HG02943 (cell line): ENCODE measurements at regions not wholly inside any gene's neighbourhood (a gene's known extent, or its start where the extent isn't known, plus 50 kb on each side); places are given as distances from the start of the nearest gene placed in this dataset.
A peak's percentile ranks its signal among the peaks of the same experiment; 100 is the strongest.
"Not testable (repeated sequence)": the region's sequence is repeated elsewhere in the genome, so short reads cannot be mapped to it uniquely, and the experiment has no call there.

Source experiments
- ATAC-seq: cut with Tn5 transposase; IDR thresholded peaks from one replicate; pipeline ENCODE4 v1.9.1; 2021; ENCODE audit warnings: mild to moderate bottlenecking, low read depth, moderate library complexity; ENCODE audit not compliant: unreplicated experiment

DNA sequence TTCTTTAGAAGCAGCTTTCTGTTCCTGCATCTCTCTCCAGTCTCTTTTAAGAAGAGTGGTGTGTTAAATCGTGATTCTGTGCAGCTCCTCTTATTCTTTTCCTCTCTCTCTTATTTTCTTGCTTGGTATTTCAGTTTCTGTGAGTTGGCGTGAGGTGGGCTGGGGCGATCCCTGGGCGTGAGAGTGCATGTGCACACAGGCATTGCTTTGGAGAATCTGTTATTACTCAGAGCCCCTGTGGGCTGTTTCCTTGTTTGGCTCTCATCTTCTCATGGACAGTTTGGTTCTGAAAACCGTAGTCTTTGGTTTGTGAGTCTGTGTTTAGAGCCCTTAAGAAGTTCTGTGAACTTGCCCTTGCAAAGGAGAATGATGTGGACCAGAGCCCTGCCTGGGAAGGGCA is 97.2 kb upstream of the CLNK start:
- no peak for ATAC-seq

DNA sequence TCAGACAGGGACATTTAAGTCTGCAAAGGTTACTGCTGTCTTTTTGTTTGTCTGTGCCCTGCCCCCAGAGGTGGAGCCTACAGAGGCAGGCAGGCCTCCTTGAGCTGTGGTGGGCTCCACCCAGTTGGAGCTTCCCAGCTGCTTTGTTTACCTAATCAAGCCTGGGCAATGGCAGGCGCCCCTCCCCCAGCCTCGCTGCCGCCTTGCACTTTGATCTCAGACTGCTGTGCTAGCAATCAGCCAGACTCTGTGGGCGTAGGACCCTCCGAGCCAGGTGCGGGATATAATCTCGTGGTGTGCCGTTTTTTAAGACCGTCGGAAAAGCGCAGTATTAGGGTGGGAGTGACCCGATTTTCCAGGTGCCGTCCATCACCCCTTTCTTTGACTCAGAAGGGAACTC is 96.2 kb upstream of the CLNK start:
- ATAC-seq, result not testable (repeated sequence)

GRCh38 chr4:10775132-10775531 is 90.6 kb upstream of the CLNK start:
- not testable (repeated sequence) for ATAC-seq

DNA sequence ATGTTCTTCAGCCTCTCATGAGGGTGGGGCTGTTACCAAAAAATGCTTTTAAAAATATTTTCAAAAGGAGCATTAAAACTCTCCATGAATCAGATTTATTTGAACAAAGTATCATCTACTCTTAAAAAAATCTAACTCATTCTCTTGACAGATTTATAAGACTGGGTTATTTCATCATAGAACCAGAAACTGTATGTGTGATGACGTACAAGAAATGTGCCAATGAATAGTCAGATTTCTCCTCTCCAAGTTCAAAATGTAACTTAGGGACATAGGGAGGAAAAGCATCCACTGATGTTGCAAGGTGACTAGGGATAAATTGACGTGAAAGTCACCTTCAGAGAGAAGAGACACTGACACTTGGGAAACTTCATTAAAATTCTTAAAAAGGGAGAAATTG is 89.1 kb upstream of the CLNK start:
- ATAC-seq, result no peak

DNA sequence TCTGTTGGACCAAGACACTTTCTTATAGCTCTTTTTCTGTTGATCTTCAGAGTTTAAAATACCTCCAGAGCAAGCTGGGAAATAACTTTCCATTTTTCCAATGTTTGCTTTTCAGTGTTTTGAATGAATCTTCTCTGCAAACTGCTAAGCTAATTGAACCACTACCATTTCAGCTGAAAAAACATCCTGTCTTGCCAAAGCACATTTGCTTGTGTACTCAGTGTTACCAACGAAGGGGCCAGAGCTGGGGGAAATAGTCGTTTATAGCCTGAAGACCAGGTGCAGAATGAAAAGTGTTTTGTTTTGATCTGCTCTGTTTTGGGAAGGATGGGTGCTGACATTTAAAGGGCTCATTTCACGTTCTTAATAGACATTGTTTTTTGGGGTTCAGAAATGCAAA is 88.4 kb upstream of the CLNK start:
- ATAC-seq, result no peak

GRCh38 chr4:10765386-10765785 is 80.8 kb upstream of the CLNK start:
- no peak for ATAC-seq

- no peak for ATAC-seq
Measured at GRCh38 chr4:10762561-10762960, 78.0 kb upstream of the CLNK start.

- ATAC-seq, result no peak
Measured at GRCh38 chr4:10761903-10762302, 77.3 kb upstream of the CLNK start.

DNA sequence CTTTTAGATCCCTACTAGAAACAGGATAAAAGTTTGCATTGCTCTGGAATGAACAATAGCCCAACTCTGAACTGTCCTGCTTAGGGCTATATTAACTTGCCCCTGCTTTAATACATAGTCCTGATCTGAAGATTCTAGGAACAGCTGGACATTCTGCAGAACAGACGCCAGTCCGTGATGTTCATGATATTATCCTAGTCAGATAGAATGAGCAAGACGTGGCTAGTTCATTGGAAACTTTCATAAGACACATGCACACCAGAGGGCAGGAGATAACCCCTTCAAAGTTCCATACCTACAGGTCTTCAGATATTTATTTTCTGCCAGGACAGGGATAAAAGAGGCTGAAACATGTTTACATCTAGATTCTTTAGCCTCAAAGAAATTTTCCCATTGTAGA is 75.5 kb upstream of the CLNK start:
- ATAC-seq, result no peak

GRCh38 chr4:10758906-10759305 is 74.3 kb upstream of the CLNK start:
- ATAC-seq, result no peak

- ATAC-seq, result no peak
Measured at GRCh38 chr4:10753856-10754402, 69.4 kb upstream of the CLNK start.

GRCh38 chr4:10753336-10753735 is 68.8 kb upstream of the CLNK start:
- ATAC-seq, result no peak

- no peak for ATAC-seq
Measured at GRCh38 chr4:10750714-10751113, 66.1 kb upstream of the CLNK start.

- ATAC-seq, result peak; percentile 46
Measured at GRCh38 chr4:10747186-10747585, 62.6 kb upstream of the CLNK start.

DNA sequence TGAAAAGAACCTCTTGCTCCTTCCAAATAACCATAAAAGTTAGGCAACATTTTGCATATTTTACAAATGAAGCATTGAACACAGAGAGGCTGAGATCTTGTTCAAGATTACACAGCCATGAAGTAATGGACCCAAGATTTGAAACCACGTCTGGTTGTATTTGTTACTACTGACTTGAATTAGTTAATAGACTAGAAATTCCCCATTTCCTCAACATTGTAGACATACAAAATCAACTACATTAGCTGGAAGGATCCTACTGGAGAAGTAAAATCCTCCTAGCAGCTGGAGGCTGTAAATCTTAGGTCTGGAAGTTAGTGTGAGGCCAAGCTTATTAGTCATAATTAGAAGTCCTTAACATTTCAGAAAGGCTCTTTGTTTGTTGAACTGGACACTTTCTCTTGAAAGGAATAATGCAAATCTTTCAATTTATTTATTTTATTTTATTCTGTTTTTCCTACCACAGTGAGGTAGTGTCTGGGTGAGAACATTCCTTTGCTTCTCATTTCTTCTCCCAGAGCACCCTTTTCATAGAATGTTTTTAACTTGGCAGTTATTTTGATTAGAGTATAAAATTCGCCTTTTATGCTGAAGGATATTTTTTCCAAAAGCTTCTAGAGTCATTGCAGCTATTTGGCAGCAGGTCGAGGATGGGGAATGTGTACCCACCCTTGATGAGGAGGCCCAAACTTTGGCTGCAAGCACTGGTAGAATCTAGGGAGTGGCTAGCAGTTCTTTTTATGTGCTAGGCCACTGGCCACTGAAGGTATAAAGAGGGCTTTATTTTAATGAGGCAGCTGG is 62.0 kb upstream of the CLNK start:
- ATAC-seq, result no peak

DNA sequence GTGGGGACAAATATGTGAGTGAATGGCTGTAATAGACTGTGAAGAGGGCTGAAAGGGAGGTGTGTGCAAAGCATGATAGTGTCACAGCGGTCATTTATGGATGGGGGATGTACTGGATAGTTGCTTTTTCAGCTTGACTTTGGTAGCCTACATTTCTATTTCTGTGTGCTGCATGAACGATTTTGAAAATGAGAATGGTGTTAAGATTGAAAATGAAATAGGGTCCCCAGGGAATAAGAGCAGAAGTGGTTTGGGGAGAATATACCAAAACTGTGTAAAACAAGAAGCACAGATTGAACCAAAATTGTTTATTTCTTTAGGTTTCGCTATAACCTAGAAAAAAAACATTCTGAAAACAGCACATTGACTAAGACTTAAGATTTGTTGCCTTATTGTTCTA is 58.8 kb upstream of the CLNK start:
- ATAC-seq, result peak; percentile 52

DNA sequence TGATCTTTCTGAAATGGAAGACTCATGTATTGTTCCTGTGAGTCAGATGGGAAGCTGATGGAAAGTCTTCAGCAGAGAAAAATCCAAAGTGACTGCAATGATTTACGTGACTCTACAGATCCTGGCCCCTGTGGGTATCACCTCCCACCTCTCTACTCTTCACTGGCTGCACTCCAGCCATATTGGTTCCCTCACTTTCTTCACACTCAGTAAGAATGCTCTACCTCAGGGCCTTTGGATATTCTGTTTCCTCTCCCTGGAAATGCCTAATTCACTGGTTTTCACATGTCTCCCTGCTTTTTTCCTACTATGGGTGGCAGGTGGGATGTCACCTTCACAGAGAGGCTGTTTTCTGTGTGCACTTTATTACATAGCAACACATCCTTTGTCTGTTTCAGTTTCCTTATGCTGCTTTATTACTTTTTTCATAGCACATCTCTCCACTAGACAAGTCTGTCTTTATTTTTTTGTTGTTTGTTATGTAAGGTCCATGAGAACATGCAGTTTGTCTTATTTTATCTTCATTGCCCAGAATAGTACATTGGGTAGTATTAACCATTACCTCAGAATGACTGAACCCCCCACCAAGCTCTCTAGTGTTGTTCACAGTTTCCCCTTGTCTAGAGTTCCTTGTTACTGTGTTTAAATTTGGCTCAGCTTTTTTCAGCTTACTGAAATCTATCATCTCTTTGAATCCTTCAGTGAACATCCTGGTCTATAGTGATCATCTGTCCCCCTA is 57.6 kb upstream of the CLNK start:
- ATAC-seq, result no peak

GRCh38 chr4:10740891-10741620 is 56.5 kb upstream of the CLNK start:
- no peak for ATAC-seq

GRCh38 chr4:10740251-10740650 is 55.7 kb upstream of the CLNK start:
- ATAC-seq, result no peak

DNA sequence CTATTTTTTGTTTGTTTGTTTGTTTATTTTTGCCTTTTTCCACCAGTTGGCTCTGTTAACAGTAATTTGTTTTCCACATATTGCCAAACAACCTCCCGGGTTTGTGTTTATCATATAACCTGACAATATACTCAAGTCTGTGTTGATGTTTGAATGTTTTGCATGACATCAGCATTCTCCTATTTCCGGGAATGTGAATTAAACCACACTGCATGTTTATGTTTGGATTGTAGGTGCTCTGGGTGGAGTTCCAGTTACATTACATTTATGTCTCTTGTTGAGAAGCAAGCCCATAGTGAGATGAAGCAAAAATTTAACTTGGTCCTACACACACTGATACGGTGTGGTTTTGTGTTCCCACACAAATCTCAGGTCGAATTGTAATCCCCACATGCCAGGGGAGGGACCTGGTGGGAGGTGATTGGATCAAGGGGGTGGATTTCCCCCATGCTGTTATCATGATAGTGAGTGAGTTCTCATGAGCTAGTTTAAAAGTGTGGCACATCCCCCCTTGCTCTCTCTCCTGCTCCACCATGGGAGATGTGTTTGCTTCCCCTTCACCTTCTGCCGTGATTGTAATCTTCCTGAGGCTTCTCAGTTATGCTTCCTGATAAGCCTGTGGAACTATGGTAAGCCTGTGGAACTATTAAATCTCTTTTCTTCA is 54.4 kb upstream of the CLNK start:
- no peak for ATAC-seq

- ATAC-seq, result no peak
Measured at GRCh38 chr4:10737337-10737736, 52.8 kb upstream of the CLNK start.
